NT2/D1 (cell line): ENCODE measurements at regions not wholly inside any gene's neighbourhood (a gene's known extent, or its start where the extent isn't known, plus 50 kb on each side); places are given as distances from the start of the nearest gene placed in this dataset.

Experiments
- SUZ12 ChIP-seq: IDR thresholded peaks from 2 replicates; pipeline ENCODE4 v1.6.1; 2011; ENCODE audit not compliant: insufficient read length, insufficient read depth; ENCODE audit errors: extremely low read depth
- YY1 ChIP-seq: IDR thresholded peaks from 2 replicates; pipeline ENCODE4 v1.6.1; 2011; ENCODE audit not compliant: insufficient read length, insufficient read depth
- ZNF274 ChIP-seq: IDR thresholded peaks from 2 replicates; pipeline ENCODE4 v1.6.1; 2011; ENCODE audit warnings: mild to moderate bottlenecking, low read depth, low read length

- TF ChIP-seq ZNF274 (no peak), YY1 (no peak), SUZ12 (no peak)
These were observed 172.1 kb downstream of the TBC1D2B start for GRCh38 chr15:77905301-77905920.
